Kidney (tissue), 13 donors: ENCODE measurements at regions not wholly inside any gene's neighbourhood (a gene's known extent, or its start where the extent isn't known, plus 50 kb on each side); places are given as distances from the start of the nearest gene placed in this dataset.

Source experiments
- DNase-seq, 5 donors: peaks; one replicate each; pipeline ENCODE4 v3.0.0-alpha.2; 2013 to 2020
- FAIRE-seq: peaks from 2 replicates; lab custom pipeline; 2012; peaks lifted over from hg19 to GRCh38; lab: Jason Lieb, UNC
- H3K27ac ChIP-seq, 2 donors: one replicate each; pipeline ENCODE4 v1.7.0; 2013; ENCODE audit warnings: low read depth in 2 of 2, low read length in 2 of 2, inconsistent platforms in 1 of 2
- H3K27me3 ChIP-seq: one replicate; pipeline ENCODE4 v1.7.1; 2013; ENCODE audit warnings: low read length, inconsistent platforms; ENCODE audit not compliant: control insufficient read depth, insufficient read depth
- H3K36me3 ChIP-seq, 3 donors: one replicate each; pipeline versions ENCODE4 v1.7.0 to v1.7.1; 2013; ENCODE audit warnings: low read length in 3 of 3, control low read depth in 1 of 3, inconsistent platforms in 1 of 3; ENCODE audit not compliant: insufficient read depth in 3 of 3, control insufficient read depth in 2 of 3
- H3K4me1 ChIP-seq, 3 donors: one replicate each; pipeline versions ENCODE4 v1.7.0 to v1.7.1; 2013; ENCODE audit warnings: low read length in 3 of 3, inconsistent platforms in 1 of 3, low read depth in 1 of 3; ENCODE audit not compliant: control insufficient read depth in 2 of 3, insufficient read depth in 2 of 3
- H3K4me3 ChIP-seq, 3 donors: one replicate each; pipeline versions ENCODE4 v1.7.0 to v1.8.1; 2013; ENCODE audit warnings: low read length in 3 of 3, control low read depth in 1 of 3, inconsistent platforms in 1 of 3
- H3K9ac ChIP-seq, 3 donors: one replicate each; pipeline versions ENCODE4 v1.7.0 to v1.7.1; 2013; ENCODE audit warnings: low read length in 3 of 3, control low read depth in 1 of 3, inconsistent platforms in 1 of 3
- H3K9me3 ChIP-seq, 3 donors: one replicate each; pipeline versions ENCODE4 v1.7.0 to v1.7.1; 2013; ENCODE audit warnings: low read length in 3 of 3, control low read depth in 1 of 3, inconsistent platforms in 1 of 3; ENCODE audit not compliant: control insufficient read depth in 2 of 3, insufficient read depth in 1 of 3
- intact Hi-C: fragments of 100-400 bp; cut with DNase I; formaldehyde crosslinking; loops from one replicate; pipeline ENCODE4 v1.11.1; 2022
- TF ChIP-seq, protein P1 (sequence below): IDR thresholded peaks from 3 replicates; pipeline ENCODE4 v1.5.1; 2012; ENCODE audit warnings: mild to moderate bottlenecking, moderate library complexity, borderline replicate concordance; ENCODE audit not compliant: insufficient read depth; ENCODE audit errors: extremely low read depth
- donor health status: control.
- donor health status: control.
- donor health status: control.
- donor health status: control.
- donor health status: control.
- donor health status: DM: yes; HTN: yes; CAD: no.
- donor health status: Normal renal cell carcinoma (clear cell type).

DNA sequence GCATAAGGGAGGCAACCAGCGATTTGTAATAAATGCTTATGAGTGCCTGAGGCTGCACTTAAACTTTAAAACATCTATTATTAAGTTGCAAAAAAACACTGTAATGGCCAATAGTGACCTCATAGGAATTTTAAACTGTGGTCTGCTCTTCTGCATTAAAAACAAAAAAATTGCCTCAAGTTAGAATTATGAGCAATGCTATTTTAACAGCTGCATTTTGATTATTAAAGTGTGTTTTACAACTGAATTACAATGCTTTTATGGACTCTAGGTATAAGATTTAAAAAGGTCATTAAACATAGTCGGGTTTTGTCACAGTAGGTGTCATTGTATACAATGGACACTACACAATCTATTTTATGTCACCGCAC is 528.7 kb upstream of the FANCL start:
- Histone ChIP-seq H3K27me3 (no peaks in the 10 kb centered on the region), H3K36me3 (no peaks in the 10 kb centered on the region), H3K27ac (no peak overlapping the region), H3K4me1 (no peaks in the 10 kb centered on the region), H3K4me3 (no peak overlapping the region), H3K9me3 (no peaks in the 10 kb centered on the region), H3K9ac (no peak overlapping the region)
- no peak for FAIRE-seq
- intact Hi-C loops: no loop called here
- TF ChIP-seq, protein P1, sequence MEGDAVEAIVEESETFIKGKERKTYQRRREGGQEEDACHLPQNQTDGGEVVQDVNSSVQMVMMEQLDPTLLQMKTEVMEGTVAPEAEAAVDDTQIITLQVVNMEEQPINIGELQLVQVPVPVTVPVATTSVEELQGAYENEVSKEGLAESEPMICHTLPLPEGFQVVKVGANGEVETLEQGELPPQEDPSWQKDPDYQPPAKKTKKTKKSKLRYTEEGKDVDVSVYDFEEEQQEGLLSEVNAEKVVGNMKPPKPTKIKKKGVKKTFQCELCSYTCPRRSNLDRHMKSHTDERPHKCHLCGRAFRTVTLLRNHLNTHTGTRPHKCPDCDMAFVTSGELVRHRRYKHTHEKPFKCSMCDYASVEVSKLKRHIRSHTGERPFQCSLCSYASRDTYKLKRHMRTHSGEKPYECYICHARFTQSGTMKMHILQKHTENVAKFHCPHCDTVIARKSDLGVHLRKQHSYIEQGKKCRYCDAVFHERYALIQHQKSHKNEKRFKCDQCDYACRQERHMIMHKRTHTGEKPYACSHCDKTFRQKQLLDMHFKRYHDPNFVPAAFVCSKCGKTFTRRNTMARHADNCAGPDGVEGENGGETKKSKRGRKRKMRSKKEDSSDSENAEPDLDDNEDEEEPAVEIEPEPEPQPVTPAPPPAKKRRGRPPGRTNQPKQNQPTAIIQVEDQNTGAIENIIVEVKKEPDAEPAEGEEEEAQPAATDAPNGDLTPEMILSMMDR: no peak
- no peak for DNase-seq

DNA sequence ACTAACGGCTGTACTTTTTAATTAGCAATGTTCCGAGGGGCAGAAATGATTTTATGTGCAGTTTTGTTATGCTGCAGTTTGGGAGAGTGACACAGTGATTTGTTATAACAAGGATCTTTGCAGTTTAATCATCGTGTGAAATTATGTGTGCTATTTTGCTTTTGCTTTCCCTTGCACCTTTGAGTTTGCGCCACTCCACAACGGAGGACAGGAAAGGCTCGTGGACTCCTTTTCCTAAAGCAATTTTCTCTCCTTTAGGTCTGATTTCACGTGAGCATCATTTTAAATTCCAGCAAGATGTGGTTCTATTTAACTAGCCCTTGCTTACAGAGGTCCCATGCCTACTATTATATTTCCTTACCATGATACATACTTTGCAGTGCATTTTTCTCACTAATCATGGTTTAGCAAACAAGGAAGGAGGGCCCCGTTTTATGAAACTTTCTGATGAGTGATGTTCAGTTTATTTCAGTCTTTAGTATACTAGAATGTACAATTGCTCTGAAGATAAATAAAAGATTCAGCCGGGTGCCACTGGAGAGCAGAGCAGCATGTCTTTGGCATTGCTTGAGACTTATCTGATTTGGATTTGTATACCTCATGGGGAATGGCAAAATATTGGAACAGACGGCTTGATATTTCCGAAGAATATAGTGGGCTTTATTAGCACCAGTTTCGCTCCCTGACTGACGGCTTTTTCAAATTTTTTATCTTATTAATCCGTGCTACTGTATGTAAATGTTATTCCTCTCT is 528.2 kb upstream of the FANCL start:
- no peaks in the 10 kb centered on the region for H3K36me3 ChIP-seq
- H3K4me1 ChIP-seq: no peaks in the 10 kb centered on the region
- DNase-seq: no peak
- no peak overlapping the region for H3K27ac ChIP-seq
- no peak overlapping the region for H3K4me3 ChIP-seq
- intact Hi-C loops: no loop called here
- H3K9ac ChIP-seq: no peak overlapping the region
- H3K9me3 ChIP-seq: no peaks in the 10 kb centered on the region
- TF ChIP-seq, protein P1: no peak
- FAIRE-seq: no peak
- H3K27me3 ChIP-seq: no peaks in the 10 kb centered on the region

DNA sequence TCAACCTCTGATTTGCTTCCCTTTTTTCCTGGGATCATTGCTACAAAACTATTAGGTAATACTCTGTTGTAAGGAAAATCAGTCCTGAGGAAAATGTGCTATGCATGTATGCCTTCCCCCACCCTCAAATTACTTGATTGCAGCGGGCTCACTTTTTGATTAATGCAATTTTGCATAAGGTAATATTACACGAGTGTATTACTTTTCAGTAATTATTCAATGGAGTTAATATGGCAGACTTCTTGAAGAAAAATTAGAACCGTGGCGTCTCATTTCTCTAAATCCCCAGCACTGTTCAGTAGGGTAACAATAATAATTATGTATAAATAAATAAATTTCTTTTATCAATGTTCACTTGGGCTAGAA is 527.6 kb upstream of the FANCL start:
- intact Hi-C loops: no loop called here
- H3K36me3 ChIP-seq: no peaks in the 10 kb centered on the region
- H3K27ac ChIP-seq: no peak overlapping the region
- no peaks in the 10 kb centered on the region for H3K4me1 ChIP-seq
- TF ChIP-seq, protein P1: no peak
- no peak overlapping the region for H3K9ac ChIP-seq
- H3K4me3 ChIP-seq: no peak overlapping the region
- DNase-seq: no peak
- H3K9me3 ChIP-seq: no peaks in the 10 kb centered on the region
- H3K27me3 ChIP-seq: no peaks in the 10 kb centered on the region
- FAIRE-seq: no peak
